Keratinocyte (primary cell): ENCODE measurements at regions not wholly inside any gene's neighbourhood (a gene's known extent, or its start where the extent isn't known, plus 50 kb on each side); places are given as distances from the start of the nearest gene placed in this dataset.

Source experiments
- DNase-seq: peaks from one replicate; pipeline ENCODE4 v3.0.0-alpha.2; 2011; ENCODE audit warnings: low read depth, missing footprints, low spot score
- FAIRE-seq: peaks from 2 replicates; lab custom pipeline; 2011; peaks lifted over from hg19 to GRCh38; lab: Jason Lieb, UNC
- H2AFZ ChIP-seq: 2 replicates; pipeline ENCODE4 v1.6.0; 2012; ENCODE audit warnings: low read length, control low read depth, inconsistent platforms; ENCODE audit not compliant: control insufficient read depth
- H3K27ac ChIP-seq: 2 replicates; pipeline ENCODE4 v1.5.1; 2011; ENCODE audit warnings: low read length; ENCODE audit not compliant: control insufficient read depth, insufficient read depth
- H3K27me3 ChIP-seq: 3 replicates; pipeline ENCODE4 v1.6.0; 2011; ENCODE audit warnings: low read length; ENCODE audit not compliant: control insufficient read depth, insufficient read depth; ENCODE audit errors: extremely low read depth
- H3K36me3 ChIP-seq, 2 experiments: 2 replicates in 1 of 2; 3 replicates in 1 of 2; pipeline ENCODE4 v1.5.1; 2011; ENCODE audit warnings: low read length in 2 of 2, mild to moderate bottlenecking in 1 of 2; ENCODE audit not compliant: control insufficient read depth in 2 of 2, insufficient read depth in 2 of 2; ENCODE audit errors: extremely low read depth in 1 of 2
- H3K4me1 ChIP-seq: 3 replicates; pipeline ENCODE4 v1.5.1; 2011; ENCODE audit warnings: low read length; ENCODE audit not compliant: control insufficient read depth, insufficient read depth; ENCODE audit errors: extremely low read depth
- H3K4me2 ChIP-seq: 3 replicates; pipeline ENCODE4 v1.6.0; 2011; ENCODE audit warnings: low read depth, low read length; ENCODE audit not compliant: control insufficient read depth, insufficient read depth; ENCODE audit errors: extremely low read depth
- H3K4me3 ChIP-seq, 3 experiments: fragments of 200-600 bp in 1 of 3; sonication (generic) in 1 of 3; 2 replicates in 2 of 3; 3 replicates in 1 of 3; pipeline ENCODE4 v1.5.1; 2011 to 2016; ENCODE audit warnings: low read length in 3 of 3, mild to moderate bottlenecking in 3 of 3, control low read depth in 2 of 3, inconsistent platforms in 1 of 3, low read depth in 1 of 3, mixed read lengths in 1 of 3, mixed run types in 1 of 3, moderate library complexity in 1 of 3; ENCODE audit not compliant: control insufficient read depth in 2 of 3, insufficient read depth in 2 of 3; ENCODE audit errors: extremely low read depth in 1 of 3
- H3K79me2 ChIP-seq: 2 replicates; pipeline ENCODE4 v1.6.0; 2012; ENCODE audit warnings: low read length; ENCODE audit not compliant: control insufficient read depth, insufficient read depth
- H3K9ac ChIP-seq: 3 replicates; pipeline ENCODE4 v1.6.0; 2011; ENCODE audit warnings: low read length; ENCODE audit not compliant: control insufficient read depth, insufficient read depth; ENCODE audit errors: extremely low read depth
- H3K9me1 ChIP-seq: 3 replicates; pipeline ENCODE4 v1.6.0; 2011; ENCODE audit warnings: low read length; ENCODE audit not compliant: control insufficient read depth, insufficient read depth; ENCODE audit errors: extremely low read depth
- H3K9me3 ChIP-seq: 2 replicates; pipeline ENCODE4 v1.5.1; 2012; ENCODE audit warnings: low read depth, low read length; ENCODE audit not compliant: control insufficient read depth
- H4K20me1 ChIP-seq: 3 replicates; pipeline ENCODE4 v1.6.0; 2011; ENCODE audit warnings: low read length; ENCODE audit not compliant: control insufficient read depth, insufficient read depth; ENCODE audit errors: extremely low read depth
- CTCF ChIP-seq, 3 experiments: IDR thresholded peaks in 1 of 3; conservative IDR thresholded peaks in 1 of 3; optimal IDR thresholded peaks in 1 of 3; 2 replicates in 2 of 3; 3 replicates in 1 of 3; pipeline versions ENCODE3 to v1.5.1; 2011; ENCODE audit warnings: low read length in 3 of 3, mild to moderate bottlenecking in 3 of 3, moderate library complexity in 2 of 3, control low read depth in 1 of 3, inconsistent platforms in 1 of 3; ENCODE audit not compliant: insufficient read depth in 2 of 3; ENCODE audit errors: extremely low read depth in 1 of 3
- EZH2 ChIP-seq: IDR thresholded peaks from one replicate; pipeline ENCODE4 v1.6.1; 2012; ENCODE audit warnings: inconsistent platforms, mild to moderate bottlenecking, low read length, moderate library complexity
- dilution Hi-C: fragments of 300-500 bp; cut with MboI; formaldehyde crosslinking; loops from one replicate; pipeline ENCODE4 v1.7.0; 2020; ENCODE audit warnings: low sequenced_read_pairs; ENCODE audit not compliant: extremely low pct_ligation_motif_present

- dilution Hi-C loops = no loop called here
- H3K27ac ChIP-seq = no peak overlapping the region
- H3K79me2 ChIP-seq = no peaks in the 10 kb centered on the region
- H3K9ac ChIP-seq = no peak overlapping the region
- H2AFZ ChIP-seq = no peak overlapping the region
- H3K36me3 ChIP-seq = no peaks in the 10 kb centered on the region
- no peaks in the 10 kb centered on the region for H3K27me3 ChIP-seq
- no peak for DNase-seq
- no peaks in the 10 kb centered on the region for H3K9me3 ChIP-seq
- no peaks in the 10 kb centered on the region for H4K20me1 ChIP-seq
- H3K9me1 ChIP-seq = no peaks in the 10 kb centered on the region
- no peak overlapping the region for H3K4me2 ChIP-seq
- no peak for TF ChIP-seq EZH2
- TF ChIP-seq CTCF (optimal IDR thresholded peaks at IDR 0.05 in 1 of 3, IDR thresholded peaks at IDR 0.05 in 1 of 3, conservative IDR thresholded peaks at IDR 0.05 in 1 of 3; ENCODE audit: extremely low read depth in 1 of 3, insufficient read depth in 2 of 3, low read length in 3 of 3) = no peak
- H3K4me3 ChIP-seq = no peak overlapping the region
- FAIRE-seq = no peak
- H3K4me1 ChIP-seq = no peaks in the 10 kb centered on the region
Observed at GRCh38 chr16:51455398-51455797, 304.3 kb upstream of the SALL1 start.

- TF ChIP-seq EZH2 (no peak), CTCF (optimal IDR thresholded peaks at IDR 0.05 in 1 of 3, IDR thresholded peaks at IDR 0.05 in 1 of 3, conservative IDR thresholded peaks at IDR 0.05 in 1 of 3; ENCODE audit: extremely low read depth in 1 of 3, insufficient read depth in 2 of 3, low read length in 3 of 3) (no peak)
- Histone ChIP-seq H3K36me3 (no peaks in the 10 kb centered on the region), H3K4me2 (no peak overlapping the region), H3K4me3 (no peak overlapping the region), H2AFZ (no peak overlapping the region), H3K4me1 (no peaks in the 10 kb centered on the region), H4K20me1 (no peaks in the 10 kb centered on the region), H3K9me1 (no peaks in the 10 kb centered on the region), H3K79me2 (no peaks in the 10 kb centered on the region), H3K9ac (no peak overlapping the region), H3K9me3 (no peaks in the 10 kb centered on the region), H3K27ac (no peak overlapping the region), H3K27me3 (no peaks in the 10 kb centered on the region)
- FAIRE-seq (no peak), DNase-seq (no peak)
- dilution Hi-C loops = no loop called here
Observed at GRCh38 chr16:51453251-51453650, 302.2 kb upstream of the SALL1 start.
